NCI-H748 (cell line): ENCODE measurements at regions not wholly inside any gene's neighbourhood (a gene's known extent, or its start where the extent isn't known, plus 50 kb on each side); places are given as distances from the start of the nearest gene placed in this dataset.

ENCODE experiments used
- DNase-seq: peaks from one replicate; lab custom pipeline; 2025; ENCODE audit not compliant: unreplicated experiment; lab: John Stamatoyannopoulos, UW

DNA sequence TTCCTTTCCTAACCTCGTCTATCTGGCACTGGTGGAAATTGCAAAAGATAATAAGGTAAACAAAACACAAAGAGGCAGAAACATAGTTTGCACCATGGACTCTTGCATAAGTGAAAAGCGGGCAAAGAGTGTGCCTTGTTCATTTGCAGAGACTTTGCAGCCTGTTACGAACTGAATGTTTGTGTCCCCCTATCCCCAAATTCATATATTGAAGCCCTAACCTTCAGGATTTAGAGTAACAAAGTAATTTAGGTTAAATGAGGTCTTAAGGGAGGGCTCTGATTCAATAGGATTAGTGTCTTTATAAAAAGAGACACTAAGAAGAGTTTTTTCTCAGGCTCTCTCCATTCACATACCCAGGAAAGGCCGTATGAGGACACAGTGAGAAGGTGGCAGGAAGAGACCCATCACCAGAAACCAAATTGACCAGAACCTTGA is 52.1 kb upstream of the FAM169A start:
- DNase-seq, result no peak

DNA sequence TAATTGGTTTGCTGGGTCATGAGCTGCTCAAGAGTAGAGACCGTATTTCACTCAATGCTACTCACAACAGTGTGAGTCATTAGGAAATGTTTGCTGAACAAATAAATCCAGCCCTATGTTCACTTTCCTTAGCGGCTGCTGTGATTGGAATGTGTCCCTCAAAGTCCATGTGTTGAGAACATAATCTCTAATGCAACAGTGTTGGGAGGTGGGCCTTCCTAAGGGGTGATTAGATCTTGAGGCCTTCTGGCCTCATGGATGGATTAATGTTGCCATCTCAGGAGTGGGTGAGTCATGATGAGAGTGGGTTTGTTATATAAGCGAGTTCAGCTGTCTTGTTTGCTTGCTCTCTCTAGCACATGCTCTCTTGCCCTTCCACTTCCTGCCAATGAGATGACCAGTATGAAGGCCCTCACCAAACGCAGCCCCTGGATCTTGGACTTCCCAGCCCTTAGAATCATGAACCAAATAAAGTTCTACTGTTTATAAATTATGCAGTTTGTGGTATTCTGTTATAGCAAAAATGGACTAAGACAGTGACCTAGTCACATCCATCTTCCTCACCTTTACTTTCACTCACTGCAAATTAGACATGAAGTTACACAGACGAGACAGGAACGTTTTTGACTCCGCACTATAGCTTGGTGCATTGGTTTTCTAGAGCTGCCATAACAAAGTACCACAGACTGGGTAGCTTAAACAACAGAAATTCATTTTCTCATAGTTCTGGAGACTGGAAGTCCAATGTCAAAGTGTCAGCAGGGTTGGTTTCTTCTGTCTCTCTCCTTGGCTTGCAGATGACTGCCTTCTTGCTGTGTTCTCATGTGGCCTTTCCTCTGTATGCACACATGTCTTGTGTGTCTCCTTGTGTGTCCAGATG is 50.9 kb upstream of the FAM169A start:
- no peak for DNase-seq
